ENCODE measurements at regions not wholly inside any gene's neighbourhood (a gene's known extent, or its start where the extent isn't known, plus 50 kb on each side); places are given as distances from the start of the nearest gene placed in this dataset.

DNA sequence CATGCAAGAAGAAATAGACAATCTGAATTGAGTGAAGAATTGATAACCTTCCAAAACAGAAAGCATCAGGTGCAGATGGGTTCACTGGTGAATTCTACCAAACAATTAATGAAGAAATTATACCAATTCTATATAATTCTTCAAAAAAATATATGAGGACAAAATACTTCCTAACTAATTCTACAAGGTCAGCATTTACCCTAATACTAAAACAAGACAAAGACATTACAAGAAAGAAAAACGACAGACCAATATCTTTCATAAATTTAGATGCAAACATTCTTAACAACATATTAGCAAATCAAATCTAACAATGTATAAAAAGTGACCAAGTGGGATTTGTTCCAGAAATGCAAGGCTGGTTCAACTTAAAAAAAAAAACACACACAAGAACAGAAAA, 183.9 kb downstream of the BARX1 start:
- no peak overlapping the region for H3K4me2 ChIP-seq (ENCODE audit: insufficient read depth, low read length)
- H3K9me1 ChIP-seq (ENCODE audit: control insufficient read depth, insufficient read depth, low read length): no peaks in the 10 kb centered on the region
- FAIRE-seq (no peak), DNase-seq (ENCODE audit: extremely low read depth in 1 of 4, low spot score in 3 of 4) (no peak), ATAC-seq (no peak)
- in situ Hi-C loops (cut with MboI): no loop called here
- TF ChIP-seq MEIS2 (IDR thresholded peaks at IDR 0.05; ENCODE audit: partially characterized antibody) (no peak), C11orf30 (IDR thresholded peaks at IDR 0.05; ENCODE audit: low read depth) (peak; percentile 38; the same call in 1 of the 2 replicates), TEAD1 (CRISPR knock-in tag; IDR thresholded peaks at IDR 0.05) (no peak), ZNF586 (CRISPR knock-in tag; conservative IDR thresholded peaks at IDR 0.05) (no peak), ZNF316 (IDR thresholded peaks at IDR 0.05) (peak; percentile 86), NCOA6 (IDR thresholded peaks at IDR 0.05) (no peak), MAFG (tag; conservative IDR thresholded peaks at IDR 0.05) (0 out of 2 replicates have a peak, but pooled peaks have one; percentile 24), SMC3 (conservative IDR thresholded peaks at IDR 0.05; ENCODE audit: insufficient read depth, low read depth, low read length) (no peak), MAFF (IDR thresholded peaks at IDR 0.05; ENCODE audit: low read length) (peak; percentile 31; the same call in 1 of the 2 replicates)
- CTCF ChIA-PET (ENCODE audit: low intra/inter-chr PET ratio): no interaction called here
- no TSS peak for BruUV-seq (replicated peaks)
- no peaks in the 10 kb centered on the region for H3K79me2 ChIP-seq (ENCODE audit: control insufficient read depth, insufficient read depth, low read length)
- no peaks in the 10 kb centered on the region for H3K4me1 ChIP-seq (replicated peaks in 1 of 2; ENCODE audit: control insufficient read depth in 2 of 2, insufficient read depth in 2 of 2, low read length in 2 of 2)
- H4K20me1 ChIP-seq (replicated peaks; ENCODE audit: control insufficient read depth, insufficient read depth, low read length): no peaks in the 10 kb centered on the region
- no peaks in the 10 kb centered on the region for H3K36me3 ChIP-seq (ENCODE audit: control insufficient read depth, insufficient read depth, low read length)
- H3K9ac ChIP-seq (ENCODE audit: insufficient read depth in 1 of 2, low read depth in 2 of 2, low read length in 2 of 2): no peak overlapping the region
- intact Hi-C loops (cut with micrococcal nuclease): no loop called here
- WGBS (ENCODE audit: insufficient coverage, low coverage, missing lambda C conversion rate): 0% methylated on average over 1 of the region's 1 CpG
- H2AFZ ChIP-seq (ENCODE audit: low read depth, low read length): no peak overlapping the region
- peaks cover 2 to 4% of the 10 kb centered on the region in 2 experiments; a peak in 1 of 5 replicates for H3K27me3 ChIP-seq (ENCODE audit: control insufficient read depth in 2 of 2, insufficient read depth in 2 of 2, low read length in 2 of 2)
- POLR2A ChIA-PET: no interaction called here
- no peak overlapping the region for H3K4me3 ChIP-seq
- no peak overlapping the region for H3K27ac ChIP-seq (ENCODE audit: extremely low read depth, low read depth, low read length)
- H3K9me3 ChIP-seq (replicated peaks; ENCODE audit: control insufficient read depth, insufficient read depth, low read depth, low read length): no peaks in the 10 kb centered on the region

- intact Hi-C loops (cut with micrococcal nuclease): no loop called here
- no peaks in the 10 kb centered on the region for H4K20me1 ChIP-seq (replicated peaks; ENCODE audit: control insufficient read depth, insufficient read depth, low read length)
- no peak overlapping the region for H2AFZ ChIP-seq (ENCODE audit: low read depth, low read length)
- H3K4me2 ChIP-seq (ENCODE audit: insufficient read depth, low read length): no peak overlapping the region
- FAIRE-seq (no peak), DNase-seq (ENCODE audit: extremely low read depth in 1 of 4, low spot score in 3 of 4) (no peak), ATAC-seq (no peak)
- in situ Hi-C loops (cut with MboI): no loop called here
- no TSS peak for BruUV-seq (replicated peaks)
- no peaks in the 10 kb centered on the region for H3K4me1 ChIP-seq (replicated peaks in 1 of 2; ENCODE audit: control insufficient read depth in 2 of 2, insufficient read depth in 2 of 2, low read length in 2 of 2)
- ChIA-PET POLR2A (no interaction called here), CTCF (ENCODE audit: low intra/inter-chr PET ratio) (no interaction called here)
- no peaks in the 10 kb centered on the region for H3K9me3 ChIP-seq (replicated peaks; ENCODE audit: control insufficient read depth, insufficient read depth, low read depth, low read length)
- H3K27ac ChIP-seq (ENCODE audit: extremely low read depth, low read depth, low read length): no peak overlapping the region
- no peak overlapping the region for H3K9ac ChIP-seq (ENCODE audit: insufficient read depth in 1 of 2, low read depth in 2 of 2, low read length in 2 of 2)
- H3K79me2 ChIP-seq (ENCODE audit: control insufficient read depth, insufficient read depth, low read length): no peaks in the 10 kb centered on the region
- H3K27me3 ChIP-seq (ENCODE audit: control insufficient read depth in 2 of 2, insufficient read depth in 2 of 2, low read length in 2 of 2): no peaks in the 10 kb centered on the region
- 0% methylated on average over 3 of the region's 3 CpGs for WGBS (ENCODE audit: insufficient coverage, low coverage, missing lambda C conversion rate)
- H3K36me3 ChIP-seq (ENCODE audit: control insufficient read depth, insufficient read depth, low read length): no peaks in the 10 kb centered on the region
- H3K4me3 ChIP-seq: no peak overlapping the region
- H3K9me1 ChIP-seq (ENCODE audit: control insufficient read depth, insufficient read depth, low read length): no peaks in the 10 kb centered on the region
- TF ChIP-seq, protein P1, sequence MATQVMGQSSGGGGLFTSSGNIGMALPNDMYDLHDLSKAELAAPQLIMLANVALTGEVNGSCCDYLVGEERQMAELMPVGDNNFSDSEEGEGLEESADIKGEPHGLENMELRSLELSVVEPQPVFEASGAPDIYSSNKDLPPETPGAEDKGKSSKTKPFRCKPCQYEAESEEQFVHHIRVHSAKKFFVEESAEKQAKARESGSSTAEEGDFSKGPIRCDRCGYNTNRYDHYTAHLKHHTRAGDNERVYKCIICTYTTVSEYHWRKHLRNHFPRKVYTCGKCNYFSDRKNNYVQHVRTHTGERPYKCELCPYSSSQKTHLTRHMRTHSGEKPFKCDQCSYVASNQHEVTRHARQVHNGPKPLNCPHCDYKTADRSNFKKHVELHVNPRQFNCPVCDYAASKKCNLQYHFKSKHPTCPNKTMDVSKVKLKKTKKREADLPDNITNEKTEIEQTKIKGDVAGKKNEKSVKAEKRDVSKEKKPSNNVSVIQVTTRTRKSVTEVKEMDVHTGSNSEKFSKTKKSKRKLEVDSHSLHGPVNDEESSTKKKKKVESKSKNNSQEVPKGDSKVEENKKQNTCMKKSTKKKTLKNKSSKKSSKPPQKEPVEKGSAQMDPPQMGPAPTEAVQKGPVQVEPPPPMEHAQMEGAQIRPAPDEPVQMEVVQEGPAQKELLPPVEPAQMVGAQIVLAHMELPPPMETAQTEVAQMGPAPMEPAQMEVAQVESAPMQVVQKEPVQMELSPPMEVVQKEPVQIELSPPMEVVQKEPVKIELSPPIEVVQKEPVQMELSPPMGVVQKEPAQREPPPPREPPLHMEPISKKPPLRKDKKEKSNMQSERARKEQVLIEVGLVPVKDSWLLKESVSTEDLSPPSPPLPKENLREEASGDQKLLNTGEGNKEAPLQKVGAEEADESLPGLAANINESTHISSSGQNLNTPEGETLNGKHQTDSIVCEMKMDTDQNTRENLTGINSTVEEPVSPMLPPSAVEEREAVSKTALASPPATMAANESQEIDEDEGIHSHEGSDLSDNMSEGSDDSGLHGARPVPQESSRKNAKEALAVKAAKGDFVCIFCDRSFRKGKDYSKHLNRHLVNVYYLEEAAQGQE (IDR thresholded peaks at IDR 0.05; ENCODE audit: borderline replicate concordance): peak; percentile 75
- TF ChIP-seq, protein P1 (CRISPR knock-in tag; IDR thresholded peaks at IDR 0.05; ENCODE audit: low read depth): no peak
Observed at GRCh38 chr9:93761822-93762221, 185.4 kb downstream of the PHF2 start.
